IgD-negative memory B cell (primary cell): ENCODE measurements at regions not wholly inside any gene's neighbourhood (a gene's known extent, or its start where the extent isn't known, plus 50 kb on each side); places are given as distances from the start of the nearest gene placed in this dataset.
"Not testable (repeated sequence)": the region's sequence is repeated elsewhere in the genome, so short reads cannot be mapped to it uniquely, and the experiment has no call there.

Experiments used
- H3K27ac Mint-ChIP-seq, 3 donors: one replicate each; pipeline ENCODE4 v1.8.0; 2020 to 2022; ENCODE audit warnings: mild to moderate bottlenecking in 3 of 3, mixed read lengths in 3 of 3, moderate library complexity in 1 of 3
- H3K27me3 Mint-ChIP-seq: one replicate; pipeline ENCODE4 v1.8.0; 2021; ENCODE audit warnings: mixed read lengths
- H3K36me3 Mint-ChIP-seq: one replicate; pipeline ENCODE4 v1.8.0; 2020; ENCODE audit warnings: mild to moderate bottlenecking, mixed read lengths
- H3K4me1 Mint-ChIP-seq, 3 donors: one replicate each; pipeline ENCODE4 v1.8.0; 2020 to 2022; ENCODE audit warnings: mixed read lengths in 3 of 3, mild to moderate bottlenecking in 1 of 3
- H3K4me3 Mint-ChIP-seq, 4 donors: one replicate each; pipeline ENCODE4 v1.8.0; 2020 to 2022; ENCODE audit warnings: mild to moderate bottlenecking in 4 of 4, mixed read lengths in 4 of 4, moderate library complexity in 3 of 4
- H3K9me3 Mint-ChIP-seq, 3 donors: one replicate each; pipeline ENCODE4 v1.8.0; 2020 to 2021; ENCODE audit warnings: mixed read lengths in 3 of 3, mild to moderate bottlenecking in 1 of 3

- no peaks in the 10 kb centered on the region for H3K27me3 Mint-ChIP-seq
- peaks cover 0 to 2% (median 0%) of the 10 kb centered on the region in 3 donors for H3K9me3 Mint-ChIP-seq
- H3K4me3 Mint-ChIP-seq: no peak overlapping the region
- no peaks in the 10 kb centered on the region for H3K4me1 Mint-ChIP-seq
- no peak overlapping the region for H3K27ac Mint-ChIP-seq
- no peaks in the 10 kb centered on the region for H3K36me3 Mint-ChIP-seq
Observed at GRCh38 chr5:25764733-25765132, 1120.0 kb upstream of the CDH10 start.

GRCh38 chr5:25763781-25764180 lies 1119.0 kb upstream of the CDH10 start:
- peaks cover 0 to 4% (median 0%) of the 10 kb centered on the region in 3 donors for H3K9me3 Mint-ChIP-seq
- H3K4me1 Mint-ChIP-seq: no peaks in the 10 kb centered on the region
- no peaks in the 10 kb centered on the region for H3K27me3 Mint-ChIP-seq
- H3K36me3 Mint-ChIP-seq: no peaks in the 10 kb centered on the region
- H3K4me3 Mint-ChIP-seq: no peak overlapping the region
- no peak overlapping the region for H3K27ac Mint-ChIP-seq

- Mint-ChIP-seq H3K27me3 (no peaks in the 10 kb centered on the region), H3K36me3 (no peaks in the 10 kb centered on the region), H3K4me3 (no peak overlapping the region), H3K9me3 (peaks cover 4 to 22% (median 12%) of the 10 kb centered on the region in 3 donors), H3K4me1 (no peaks in the 10 kb centered on the region), H3K27ac (no peak overlapping the region)
Observed at GRCh38 chr5:25754895-25755294, 1110.1 kb upstream of the CDH10 start.

- Mint-ChIP-seq H3K4me1 (no peaks in the 10 kb centered on the region), H3K9me3 (peaks cover 3 to 8% (median 6%) of the 10 kb centered on the region in 3 donors), H3K27me3 (no peaks in the 10 kb centered on the region), H3K4me3 (no peak overlapping the region), H3K27ac (no peak overlapping the region), H3K36me3 (no peaks in the 10 kb centered on the region)
Observed at GRCh38 chr5:25744908-25745307, 1100.1 kb upstream of the CDH10 start.

GRCh38 chr5:25716680-25717079 lies 1071.9 kb upstream of the CDH10 start:
- Mint-ChIP-seq H3K27me3 (no peaks in the 10 kb centered on the region), H3K27ac (no peak overlapping the region), H3K9me3 (peaks cover 0 to 4% (median 0%) of the 10 kb centered on the region in 3 donors), H3K36me3 (no peaks in the 10 kb centered on the region), H3K4me1 (no peaks in the 10 kb centered on the region), H3K4me3 (no peak overlapping the region)

- Mint-ChIP-seq H3K27ac (no peak overlapping the region), H3K4me1 (no peaks in the 10 kb centered on the region), H3K36me3 (no peaks in the 10 kb centered on the region), H3K27me3 (no peaks in the 10 kb centered on the region), H3K4me3 (no peak overlapping the region), H3K9me3 (peaks cover 0 to 4% (median 0%) of the 10 kb centered on the region in 3 donors)
Observed at GRCh38 chr5:25713259-25713658, 1068.5 kb upstream of the CDH10 start.

GRCh38 chr5:25707093-25707492 lies 1062.3 kb upstream of the CDH10 start:
- no peaks in the 10 kb centered on the region for H3K27me3 Mint-ChIP-seq
- H3K4me1 Mint-ChIP-seq: no peaks in the 10 kb centered on the region
- no peaks in the 10 kb centered on the region for H3K36me3 Mint-ChIP-seq
- no peak overlapping the region for H3K27ac Mint-ChIP-seq
- H3K9me3 Mint-ChIP-seq: peaks cover 0 to 1% (median 0%) of the 10 kb centered on the region in 3 donors
- no peak overlapping the region for H3K4me3 Mint-ChIP-seq

- no peak overlapping the region for H3K27ac Mint-ChIP-seq
- no peaks in the 10 kb centered on the region for H3K4me1 Mint-ChIP-seq
- H3K36me3 Mint-ChIP-seq: no peaks in the 10 kb centered on the region
- peaks cover 0 to 1% (median 0%) of the 10 kb centered on the region in 3 donors for H3K9me3 Mint-ChIP-seq
- no peaks in the 10 kb centered on the region for H3K27me3 Mint-ChIP-seq
- no peak overlapping the region for H3K4me3 Mint-ChIP-seq
Observed at GRCh38 chr5:25701936-25702335, 1057.2 kb upstream of the CDH10 start.

- Mint-ChIP-seq H3K9me3 (peaks cover 0 to 4% (median 4%) of the 10 kb centered on the region in 3 donors), H3K27ac (no peak overlapping the region), H3K27me3 (no peaks in the 10 kb centered on the region), H3K36me3 (no peaks in the 10 kb centered on the region), H3K4me1 (no peaks in the 10 kb centered on the region), H3K4me3 (no peak overlapping the region)
Observed at GRCh38 chr5:25694801-25695200, 1050.0 kb upstream of the CDH10 start.

GRCh38 chr5:25688156-25688555 lies 1043.4 kb upstream of the CDH10 start:
- Mint-ChIP-seq H3K4me1 (no peaks in the 10 kb centered on the region), H3K27me3 (no peaks in the 10 kb centered on the region), H3K27ac (no peak overlapping the region), H3K9me3 (peaks cover 0 to 11% (median 2%) of the 10 kb centered on the region in 3 donors), H3K36me3 (no peaks in the 10 kb centered on the region), H3K4me3 (no peak overlapping the region)

GRCh38 chr5:25669645-25670401 lies 1025.0 kb upstream of the CDH10 start:
- no peaks in the 10 kb centered on the region for H3K27me3 Mint-ChIP-seq
- peaks cover 2% of the 10 kb centered on the region for H3K36me3 Mint-ChIP-seq
- H3K9me3 Mint-ChIP-seq: peaks cover 3 to 6% (median 4%) of the 10 kb centered on the region in 3 donors
- H3K4me1 Mint-ChIP-seq: no peaks in the 10 kb centered on the region
- no peak overlapping the region for H3K27ac Mint-ChIP-seq
- H3K4me3 Mint-ChIP-seq: no peak overlapping the region

GRCh38 chr5:25662610-25663009 lies 1017.8 kb upstream of the CDH10 start:
- Mint-ChIP-seq H3K27ac (no peak overlapping the region), H3K4me3 (no peak overlapping the region), H3K27me3 (no peaks in the 10 kb centered on the region), H3K4me1 (no peaks in the 10 kb centered on the region), H3K9me3 (peaks cover 3 to 11% (median 4%) of the 10 kb centered on the region in 3 donors), H3K36me3 (peaks cover 3% of the 10 kb centered on the region)

- not testable (repeated sequence) for H3K27me3 Mint-ChIP-seq, H3K36me3 Mint-ChIP-seq, H3K27ac Mint-ChIP-seq, H3K4me3 Mint-ChIP-seq, H3K4me1 Mint-ChIP-seq
- H3K9me3 Mint-ChIP-seq: peaks cover 4 to 22% (median 5%) of the 10 kb centered on the region in 3 donors
Observed at GRCh38 chr5:25650316-25650715, 1005.5 kb upstream of the CDH10 start.

- H3K9me3 Mint-ChIP-seq: peaks cover 4 to 22% (median 5%) of the 10 kb centered on the region in 3 donors
- no peaks in the 10 kb centered on the region for H3K36me3 Mint-ChIP-seq
Observed at GRCh38 chr5:25649628-25650265, 1005.0 kb upstream of the CDH10 start.

GRCh38 chr5:25646421-25647341 lies 1001.9 kb upstream of the CDH10 start:
- no peak overlapping the region for H3K27ac Mint-ChIP-seq
- H3K27me3 Mint-ChIP-seq: no peaks in the 10 kb centered on the region
- no peaks in the 10 kb centered on the region for H3K36me3 Mint-ChIP-seq
- H3K4me3 Mint-ChIP-seq: no peak overlapping the region
- peaks cover 4 to 23% (median 5%) of the 10 kb centered on the region in 3 donors for H3K9me3 Mint-ChIP-seq
- H3K4me1 Mint-ChIP-seq: no peaks in the 10 kb centered on the region

More at GRCh38 chr5:25649628-25650265, 1005.0 kb upstream of the CDH10 start:
- no peaks in the 10 kb centered on the region for H3K4me1 Mint-ChIP-seq
- H3K27me3 Mint-ChIP-seq: no peaks in the 10 kb centered on the region
- H3K27ac Mint-ChIP-seq: no peak overlapping the region
- no peak overlapping the region for H3K4me3 Mint-ChIP-seq
